Stimulated activated CD8-positive, alpha-beta memory T cell treated with anti-CD3 and anti-CD28 coated beads, Interleukin-7, amount 100 ng/mL, for 48 hours (primary cell): ENCODE measurements at regions not wholly inside any gene's neighbourhood (a gene's known extent, or its start where the extent isn't known, plus 50 kb on each side); places are given as distances from the start of the nearest gene placed in this dataset.
"Not testable (repeated sequence)": the region's sequence is repeated elsewhere in the genome, so short reads cannot be mapped to it uniquely, and the experiment has no call there.

Source experiments
- DNase-seq, 2 donors: peaks; one replicate each; pipeline ENCODE4 v3.0.0-alpha.2; 2020; ENCODE audit warnings: low read depth in 1 of 2; ENCODE audit errors: extremely low read depth in 1 of 2

GRCh38 chr14:21940887-21941856 lies 267.6 kb upstream of the OR4E1 start:
- DNase-seq = no peak

DNA sequence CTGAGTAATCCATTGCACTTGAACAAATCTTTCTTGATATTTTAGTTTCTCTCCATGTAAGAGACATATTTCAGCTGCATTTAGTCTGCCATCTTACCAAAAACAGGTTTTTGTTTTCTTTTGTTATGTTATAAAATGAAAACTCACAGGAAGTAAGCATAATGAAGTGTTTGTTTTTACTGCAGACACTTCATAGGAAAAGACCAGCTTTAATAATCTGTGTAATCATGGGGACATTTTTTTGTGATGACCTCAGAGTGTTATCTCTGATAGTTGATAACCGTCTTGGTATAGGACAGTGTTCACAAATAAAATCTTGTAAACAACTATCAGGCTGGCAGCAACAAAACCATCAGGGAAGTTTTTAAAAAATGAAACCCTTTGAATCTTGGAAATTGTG lies 266.2 kb upstream of the OR4E1 start:
- no peak for DNase-seq

GRCh38 chr14:21937996-21938395 lies 264.4 kb upstream of the OR4E1 start:
- DNase-seq = no peak

- no peak for DNase-seq
These were observed 260.1 kb upstream of the OR4E1 start for GRCh38 chr14:21933681-21934080.

DNA sequence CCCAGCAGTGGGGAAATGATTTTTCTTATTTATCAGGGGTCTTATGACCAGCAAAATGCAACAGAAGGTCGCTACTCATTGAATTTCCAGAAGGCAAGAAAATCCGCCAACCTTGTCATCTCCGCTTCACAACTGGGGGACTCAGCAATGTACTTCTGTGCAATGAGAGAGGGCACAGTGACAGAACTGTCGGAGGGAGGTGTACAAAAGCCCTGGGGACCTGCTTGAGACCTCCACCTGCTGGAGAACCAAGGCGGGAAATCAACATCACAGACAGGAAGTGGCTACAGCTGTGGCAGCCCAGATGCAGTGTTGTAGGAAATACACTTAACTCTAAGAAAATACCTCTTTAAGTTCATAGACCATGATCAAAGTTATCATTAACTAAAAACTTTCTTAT lies 250.9 kb upstream of the OR4E1 start:
- DNase-seq = peak in 1 of 2 donors; percentile 42

GRCh38 chr14:21923820-21924219 lies 250.2 kb upstream of the OR4E1 start:
- DNase-seq = no peak

DNA sequence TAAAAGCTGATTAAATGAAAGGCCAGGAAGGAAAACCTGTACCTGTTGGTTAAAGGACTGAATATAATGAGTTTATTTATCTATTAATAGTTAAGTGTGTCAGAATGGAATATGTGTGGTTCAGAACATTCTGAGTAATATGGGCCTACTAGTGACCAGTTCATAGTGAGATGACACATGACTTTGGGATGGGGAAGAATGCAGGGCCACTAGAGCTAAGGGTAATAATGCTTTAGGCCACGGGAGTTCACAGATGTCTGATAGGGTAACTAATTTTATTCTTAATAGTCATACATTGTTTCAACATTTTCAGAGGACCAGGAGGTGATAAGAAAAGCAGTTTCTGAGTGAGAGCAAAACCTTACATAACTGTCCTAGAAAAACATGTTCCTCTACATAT lies 247.8 kb upstream of the OR4E1 start:
- DNase-seq = no peak

DNA sequence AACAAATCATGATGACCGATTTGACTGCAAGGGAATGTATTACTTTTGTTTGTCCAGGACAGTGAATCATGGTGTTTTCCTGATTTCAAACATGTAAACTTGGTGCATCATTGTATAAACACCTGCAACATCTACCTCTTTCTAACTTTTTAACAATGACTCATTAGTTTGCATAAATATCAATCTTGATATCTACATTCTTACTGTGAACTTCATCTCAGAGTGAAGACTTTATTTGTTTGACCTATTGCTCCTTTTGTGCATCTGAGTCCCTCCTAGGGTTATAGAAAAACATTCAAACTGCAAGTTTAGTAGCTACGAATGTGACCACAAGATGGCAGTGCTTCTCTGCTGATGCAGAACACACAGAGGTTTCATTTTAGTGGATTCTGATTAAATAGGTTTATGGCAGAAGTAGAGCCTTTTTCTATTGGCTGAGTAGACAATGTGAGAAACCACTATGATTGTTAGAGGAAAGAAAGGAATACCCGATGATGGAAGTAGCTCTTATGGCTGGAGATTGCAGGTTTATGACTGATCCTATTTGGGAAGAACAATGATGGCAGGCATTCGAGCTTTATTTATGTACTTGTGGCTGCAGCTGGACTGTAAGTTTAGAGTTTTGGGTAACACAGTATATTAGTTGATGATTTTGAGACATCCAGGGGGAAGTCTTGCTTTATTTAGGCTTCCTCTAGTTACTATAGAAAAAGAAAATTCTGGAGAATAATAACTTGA lies 244.2 kb upstream of the OR4E1 start:
- DNase-seq = no peak

DNA sequence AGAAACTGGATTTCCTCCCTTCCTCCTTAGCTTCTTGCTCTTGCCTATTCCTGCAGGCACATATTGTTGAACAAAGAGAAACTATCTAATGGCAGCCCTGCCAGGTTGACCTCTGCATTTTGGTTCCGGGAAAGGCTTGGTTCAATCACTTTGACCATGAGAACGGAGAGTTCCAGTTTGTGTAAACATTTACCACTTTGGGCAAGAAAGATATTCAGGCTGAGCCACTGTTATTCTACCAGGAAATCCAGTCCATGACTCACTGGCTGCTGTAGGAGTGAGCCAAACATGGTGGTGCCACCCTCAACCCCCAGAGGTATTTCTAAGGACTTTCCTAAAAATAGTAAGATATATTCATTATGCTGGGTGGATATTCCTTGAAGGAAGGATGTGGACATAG lies 242.2 kb upstream of the OR4E1 start:
- DNase-seq = no peak

DNA sequence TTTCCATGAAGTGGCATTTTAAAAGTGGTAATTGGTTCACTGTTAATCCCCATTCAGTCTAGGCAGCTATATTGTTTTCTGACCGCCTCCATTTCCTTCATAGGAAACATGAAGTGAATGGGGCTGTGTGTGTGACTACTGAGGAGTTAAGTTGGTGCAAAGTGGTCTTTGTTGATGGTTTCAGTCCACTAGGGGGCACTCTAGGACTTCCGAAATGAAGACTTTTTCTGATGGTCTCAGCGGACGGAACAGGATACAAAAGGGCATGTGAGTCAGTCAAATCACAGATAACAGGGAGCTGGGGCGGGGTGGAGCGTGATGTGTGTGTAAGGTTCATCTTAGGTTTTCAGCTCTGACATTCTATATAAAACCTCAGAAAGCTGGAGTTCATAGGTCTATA lies 240.1 kb upstream of the OR4E1 start:
- DNase-seq = peak in 1 of 2 donors; percentile 71

GRCh38 chr14:21912367-21912766 lies 238.7 kb upstream of the OR4E1 start:
- DNase-seq = no peak

- no peak for DNase-seq
These were observed 238.3 kb upstream of the OR4E1 start for GRCh38 chr14:21911877-21912276.

- DNase-seq = no peak
These were observed 236.6 kb upstream of the OR4E1 start for GRCh38 chr14:21910260-21910659.

GRCh38 chr14:21902561-21903181 lies 229.1 kb upstream of the OR4E1 start:
- DNase-seq = no peak

DNA sequence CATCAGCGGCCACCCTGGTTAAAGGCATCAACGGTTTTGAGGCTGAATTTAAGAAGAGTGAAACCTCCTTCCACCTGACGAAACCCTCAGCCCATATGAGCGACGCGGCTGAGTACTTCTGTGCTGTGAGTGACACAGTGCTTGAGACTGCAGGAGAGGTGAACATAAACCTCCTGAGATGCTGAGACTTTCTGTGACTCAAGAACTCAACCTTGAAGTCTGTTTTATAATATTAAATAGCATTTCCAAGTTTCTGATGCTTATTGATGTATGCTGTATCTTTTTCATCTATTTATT lies 221.2 kb upstream of the OR4E1 start:
- not testable (repeated sequence) for DNase-seq

DNA sequence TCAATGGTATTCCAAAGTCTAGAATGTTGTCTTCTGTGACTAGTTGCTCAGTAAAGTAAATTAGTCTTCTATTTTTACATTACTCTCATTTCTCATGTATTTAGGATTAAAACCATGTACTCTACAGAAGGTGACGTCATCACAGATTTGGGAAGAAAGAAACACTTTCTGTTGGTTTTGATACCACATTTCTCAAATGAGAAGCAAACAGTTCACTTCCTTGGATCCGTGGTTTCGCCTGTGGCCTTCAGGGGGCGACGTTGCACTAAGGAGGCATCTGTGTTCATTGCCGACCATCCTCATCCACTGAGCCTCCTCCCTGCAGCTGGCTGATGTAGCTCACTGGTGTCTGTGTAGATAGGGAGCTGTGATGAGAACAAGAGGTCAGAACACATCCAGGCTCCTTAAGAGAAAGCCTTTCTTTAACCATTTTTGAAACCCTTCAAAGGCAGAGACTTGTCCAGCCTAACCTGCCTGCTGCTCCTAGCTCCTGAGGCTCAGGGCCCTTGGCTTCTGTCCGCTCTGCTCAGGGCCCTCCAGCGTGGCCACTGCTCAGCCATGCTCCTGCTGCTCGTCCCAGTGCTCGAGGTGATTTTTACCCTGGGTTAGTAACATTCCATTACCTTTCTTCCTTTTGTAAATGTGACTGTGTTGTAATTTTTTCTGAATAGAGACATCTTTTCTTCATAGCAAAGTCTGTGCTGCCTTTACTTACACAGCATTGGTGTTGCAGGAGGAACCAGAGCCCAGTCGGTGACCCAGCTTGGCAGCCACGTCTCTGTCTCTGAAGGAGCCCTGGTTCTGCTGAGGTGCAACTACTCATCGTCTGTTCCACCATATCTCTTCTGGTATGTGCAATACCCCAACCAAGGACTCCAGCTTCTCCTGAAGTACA lies 220.6 kb upstream of the OR4E1 start:
- DNase-seq = peak in 1 of 2 donors; percentile 29

- no peak for DNase-seq
These were observed 218.3 kb upstream of the OR4E1 start for GRCh38 chr14:21891921-21892320.

- DNase-seq = no peak
These were observed 211.4 kb upstream of the OR4E1 start for GRCh38 chr14:21884995-21885394.

DNA sequence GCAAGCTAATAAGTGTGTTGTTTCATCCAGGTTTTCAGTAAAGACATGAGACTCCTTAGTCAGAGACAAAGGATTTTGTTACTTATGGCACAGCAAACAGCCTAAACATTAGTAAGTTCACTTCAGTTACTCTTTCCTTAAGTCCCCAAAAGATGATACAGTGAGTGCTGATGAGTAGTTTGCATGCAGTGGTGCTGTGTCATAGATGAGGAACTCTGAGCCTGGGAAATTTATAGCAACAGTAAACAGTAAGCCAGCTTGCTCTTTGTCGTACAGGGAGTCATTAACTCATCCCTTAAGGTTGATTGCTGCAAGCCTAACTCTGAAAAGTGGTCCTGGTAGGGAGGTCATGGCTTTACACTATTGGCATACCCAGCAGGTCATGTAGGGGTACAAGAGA lies 208.6 kb upstream of the OR4E1 start:
- no peak for DNase-seq

DNA sequence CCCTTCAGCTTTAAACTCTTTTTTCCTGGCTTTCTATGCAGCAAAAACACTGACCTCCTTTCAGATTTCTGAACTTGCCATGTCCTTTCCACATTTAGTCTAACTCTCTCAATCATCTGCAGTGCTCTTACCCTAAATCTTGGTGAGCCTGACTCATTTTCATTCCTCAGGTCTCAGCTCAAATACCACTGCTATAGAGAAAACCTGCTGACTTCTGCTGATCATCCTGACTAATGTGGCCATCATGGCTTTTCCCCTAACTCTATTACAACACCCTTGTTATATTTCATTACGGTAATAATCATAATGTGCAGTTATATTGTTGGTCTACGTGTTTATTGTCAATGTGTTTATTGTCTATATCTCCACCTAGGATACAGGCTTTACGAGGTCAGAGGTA lies 207.3 kb upstream of the OR4E1 start:
- DNase-seq = no peak

DNA sequence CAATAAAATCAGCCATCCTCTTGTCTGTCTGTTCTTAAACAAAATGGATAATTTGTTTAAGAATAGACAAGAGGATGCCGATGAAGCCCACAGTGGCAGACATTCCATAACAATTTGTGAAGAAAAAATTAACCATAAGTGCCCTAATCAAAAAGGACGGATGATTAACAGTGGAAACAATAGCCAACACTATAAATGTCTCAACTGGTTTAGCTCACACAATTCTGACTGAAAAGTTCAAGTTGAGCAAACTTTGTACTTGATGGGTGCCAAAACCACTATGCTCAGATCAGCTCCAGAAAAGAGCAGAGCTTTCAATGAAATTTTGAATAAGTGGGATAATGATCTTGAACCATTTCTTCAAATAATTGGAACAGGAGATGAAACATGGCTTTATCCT lies 202.2 kb upstream of the OR4E1 start:
- DNase-seq = no peak
